HEK293 (cell line): ENCODE measurements at regions not wholly inside any gene's neighbourhood (a gene's known extent, or its start where the extent isn't known, plus 50 kb on each side); places are given as distances from the start of the nearest gene placed in this dataset.

Source experiments
- CTCF ChIA-PET: fragments of 350-600 bp; formaldehyde crosslinking; extraction: SDS; loops from one replicate; lab custom pipeline; 2021; ENCODE audit warnings: antibody characterized with exemption; lab: Yijun Ruan, JAX
- POLR2A ChIA-PET: fragments of 300-600 bp; formaldehyde crosslinking; extraction: SDS; loops from one replicate; lab custom pipeline; 2020; ENCODE audit warnings: antibody characterized with exemption, inconsistent platforms; lab: Yijun Ruan, JAX
- H3K27ac ChIP-seq: fragments of 200-500 bp; sonication (Bioruptor generic); 2 replicates; pipeline ENCODE4 v1.5.1; 2014; ENCODE audit warnings: low read depth, low read length, control low read depth, inconsistent platforms; ENCODE audit errors: extremely low read depth
- H3K36me3 ChIP-seq, 2 experiments: fragments of 200-500 bp in 1 of 2; sonication (Bioruptor generic) in 1 of 2; 1 replicate in 1 of 2; 2 replicates in 1 of 2; pipeline ENCODE4 v1.5.1; 2014 to 2017; ENCODE audit warnings: inconsistent platforms in 2 of 2, low read length in 2 of 2; ENCODE audit not compliant: control insufficient read depth in 2 of 2, insufficient read depth in 1 of 2
- H3K4me1 ChIP-seq: fragments of 200-500 bp; sonication (Bioruptor generic); 2 replicates; pipeline ENCODE4 v1.5.1; 2014; ENCODE audit warnings: mild to moderate bottlenecking, low read length, inconsistent platforms; ENCODE audit not compliant: control insufficient read depth, insufficient read depth
- H3K4me3 ChIP-seq: 2 replicates; pipeline ENCODE4 v1.5.1; 2011; ENCODE audit warnings: low read depth, mild to moderate bottlenecking, control low read depth, low read length, moderate library complexity
- H3K9me3 ChIP-seq: fragments of 200-500 bp; sonication (Bioruptor generic); 2 replicates; pipeline ENCODE4 v1.5.1; 2014; ENCODE audit warnings: low read depth, low read length, inconsistent platforms; ENCODE audit not compliant: control insufficient read depth, insufficient read depth
- BCL11B ChIP-seq: fragments of 450-650 bp; formaldehyde crosslinking; IDR thresholded peaks from 2 replicates; pipeline ENCODE4 v1.5.1; 2016; ENCODE audit warnings: low read depth, missing biosample characterization, missing genetic modification characterization
- CTCF ChIP-seq: fragments of 450-650 bp; formaldehyde crosslinking; IDR thresholded peaks from 2 replicates; pipeline ENCODE4 v1.5.1; 2016; ENCODE audit warnings: missing biosample characterization, missing genetic modification characterization
- HOXD13 ChIP-seq: sonication (generic); formaldehyde crosslinking; IDR thresholded peaks from 2 replicates; pipeline ENCODE4 v1.8.0; 2022; ENCODE audit warnings: missing genetic modification reagents, borderline replicate concordance
- YY1 ChIP-seq: fragments of 450-650 bp; formaldehyde crosslinking; IDR thresholded peaks from 2 replicates; pipeline ENCODE4 v1.5.1; 2018; ENCODE audit warnings: missing biosample characterization, missing genetic modification characterization
- ZBTB21 ChIP-seq: fragments of 450-650 bp; formaldehyde crosslinking; IDR thresholded peaks from 2 replicates; pipeline ENCODE4 v1.5.1; 2017; ENCODE audit warnings: missing biosample characterization, missing genetic modification characterization
- ZNF155 ChIP-seq: fragments of 450-650 bp; formaldehyde crosslinking; IDR thresholded peaks from 2 replicates; pipeline ENCODE4 v1.5.1; 2016; ENCODE audit warnings: missing biosample characterization, missing genetic modification characterization
- ZNF184 ChIP-seq: fragments of 450-650 bp; IDR thresholded peaks from 2 replicates; pipeline ENCODE4 v1.5.1; 2018; ENCODE audit warnings: missing biosample characterization, mild to moderate bottlenecking, missing genetic modification characterization
- ZNF223 ChIP-seq: fragments of 450-650 bp; formaldehyde crosslinking; IDR thresholded peaks from 2 replicates; pipeline ENCODE4 v1.5.1; 2016; ENCODE audit warnings: missing biosample characterization, missing genetic modification characterization
- ZNF23 ChIP-seq: fragments of 450-650 bp; formaldehyde crosslinking; IDR thresholded peaks from 2 replicates; pipeline ENCODE4 v1.5.1; 2016; ENCODE audit warnings: missing biosample characterization, missing genetic modification characterization, borderline replicate concordance
- ZNF311 ChIP-seq: fragments of 450-650 bp; formaldehyde crosslinking; IDR thresholded peaks from 2 replicates; pipeline ENCODE4 v1.5.1; 2017; ENCODE audit warnings: missing biosample characterization, missing genetic modification characterization, borderline replicate concordance
- ZNF626 ChIP-seq: fragments of 450-650 bp; sonication (Bioruptor Pico); formaldehyde crosslinking; IDR thresholded peaks from 2 replicates; pipeline ENCODE4 v1.5.1; 2018; ENCODE audit warnings: missing biosample characterization, missing genetic modification characterization, inconsistent platforms
- ZNF654 ChIP-seq: fragments of 450-650 bp; formaldehyde crosslinking; IDR thresholded peaks from 2 replicates; pipeline ENCODE4 v1.5.1; 2016; ENCODE audit warnings: low read depth, missing biosample characterization, missing genetic modification characterization
- ZNF670 ChIP-seq: fragments of 450-650 bp; formaldehyde crosslinking; IDR thresholded peaks from 2 replicates; pipeline ENCODE4 v1.5.1; 2016; ENCODE audit warnings: missing biosample characterization, missing genetic modification characterization, low read depth
- ZNF701 ChIP-seq: fragments of 450-650 bp; formaldehyde crosslinking; IDR thresholded peaks from 2 replicates; pipeline ENCODE4 v1.5.1; 2016; ENCODE audit warnings: missing biosample characterization, missing genetic modification characterization
- ZNF777 ChIP-seq: fragments of 450-650 bp; formaldehyde crosslinking; IDR thresholded peaks from 2 replicates; pipeline ENCODE4 v1.5.1; 2017; ENCODE audit warnings: missing biosample characterization, missing genetic modification characterization, borderline replicate concordance
- TF ChIP-seq, protein P1 (sequence below): fragments of 450-650 bp; formaldehyde crosslinking; IDR thresholded peaks from 2 replicates; pipeline ENCODE4 v1.5.1; 2016; ENCODE audit warnings: missing biosample characterization, missing genetic modification characterization
- TF ChIP-seq, protein P2 (sequence below): fragments of 450-650 bp; formaldehyde crosslinking; IDR thresholded peaks from 2 replicates; pipeline ENCODE4 v1.5.1; 2016; ENCODE audit warnings: missing biosample characterization, missing genetic modification characterization, borderline replicate concordance
- TF ChIP-seq, protein P3 (sequence below): fragments of 450-650 bp; formaldehyde crosslinking; IDR thresholded peaks from 2 replicates; pipeline ENCODE4 v1.5.1; 2016; ENCODE audit warnings: missing biosample characterization, missing genetic modification characterization

- TF ChIP-seq ZNF184 (tag by site-specific recombination), result no peak
- TF ChIP-seq ZNF777, result no peak
- no peak for TF ChIP-seq HOXD13 (CRISPR knock-in tag)
- no peak for TF ChIP-seq ZBTB21 (tag by site-specific recombination)
- no peak for TF ChIP-seq ZNF701
- no peak for TF ChIP-seq ZNF23 (tag by site-specific recombination)
These were observed 224.6 kb downstream of the ANAPC10 start (continued) for GRCh38 chr4:144873226-144873990.

DNA sequence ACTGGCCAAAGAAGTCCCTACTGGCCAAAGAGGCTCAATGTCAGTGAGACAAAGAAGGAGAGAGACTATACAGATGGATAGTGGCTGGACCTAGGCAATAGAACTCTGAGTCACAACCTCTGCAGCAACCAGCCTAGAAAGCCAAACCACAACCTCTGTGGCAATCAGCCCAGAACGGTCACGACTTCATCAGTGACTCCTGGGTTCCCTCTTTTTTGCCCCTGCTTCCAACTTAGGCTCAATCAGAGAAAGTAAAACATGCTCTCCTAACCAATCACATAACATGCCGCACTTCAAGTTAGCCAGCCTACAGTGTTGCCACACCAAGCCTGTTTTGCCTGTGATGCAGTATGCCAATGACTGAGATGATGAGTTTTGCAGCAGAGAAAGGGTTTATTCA, 203.4 kb downstream of the ANAPC10 start:
- Histone ChIP-seq H3K4me1 (no peaks in the 10 kb centered on the region), H3K27ac (no peak overlapping the region), H3K9me3 (no peaks in the 10 kb centered on the region), H3K4me3 (no peak overlapping the region), H3K36me3 (no peaks in the 10 kb centered on the region)
- CTCF ChIA-PET, result no interaction called here
- POLR2A ChIA-PET, result no interaction called here
- no peak for TF ChIP-seq CTCF

DNA sequence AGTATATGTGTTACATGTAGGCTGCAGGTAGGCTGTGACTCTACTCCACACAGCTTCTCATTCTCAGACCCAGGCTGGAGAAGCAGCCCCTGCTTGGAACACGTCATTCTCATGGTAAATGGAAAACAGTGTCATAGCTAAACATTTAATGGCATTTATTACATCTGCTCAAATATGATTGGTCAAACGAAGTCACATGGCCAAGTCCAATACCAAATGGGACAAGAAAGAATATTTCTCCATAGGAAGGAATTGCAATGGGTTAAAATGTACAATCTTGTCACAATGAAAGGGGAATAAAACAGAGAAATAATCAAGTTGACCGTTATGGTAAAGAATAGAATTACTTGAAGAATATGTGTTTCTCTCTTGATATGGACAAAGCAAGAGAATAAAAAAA, 198.6 kb downstream of the ANAPC10 start:
- TF ChIP-seq, protein P1, sequence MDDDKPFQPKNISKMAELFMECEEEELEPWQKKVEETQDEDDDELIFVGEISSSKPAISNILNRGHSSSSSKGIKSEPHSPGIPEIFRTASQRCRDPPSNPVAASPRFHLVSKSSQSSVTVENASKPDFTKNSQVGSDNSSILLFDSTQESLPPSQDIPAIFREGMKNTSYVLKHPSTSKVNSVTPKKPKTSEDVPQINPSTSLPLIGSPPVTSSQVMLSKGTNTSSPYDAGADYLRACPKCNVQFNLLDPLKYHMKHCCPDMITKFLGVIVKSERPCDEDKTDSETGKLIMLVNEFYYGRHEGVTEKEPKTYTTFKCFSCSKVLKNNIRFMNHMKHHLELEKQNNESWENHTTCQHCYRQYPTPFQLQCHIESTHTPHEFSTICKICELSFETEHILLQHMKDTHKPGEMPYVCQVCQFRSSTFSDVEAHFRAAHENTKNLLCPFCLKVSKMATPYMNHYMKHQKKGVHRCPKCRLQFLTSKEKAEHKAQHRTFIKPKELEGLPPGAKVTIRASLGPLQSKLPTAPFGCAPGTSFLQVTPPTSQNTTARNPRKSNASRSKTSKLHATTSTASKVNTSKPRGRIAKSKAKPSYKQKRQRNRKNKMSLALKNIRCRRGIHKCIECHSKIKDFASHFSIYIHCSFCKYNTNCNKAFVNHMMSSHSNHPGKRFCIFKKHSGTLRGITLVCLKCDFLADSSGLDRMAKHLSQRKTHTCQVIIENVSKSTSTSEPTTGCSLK, result no peak
- TF ChIP-seq, protein P2, sequence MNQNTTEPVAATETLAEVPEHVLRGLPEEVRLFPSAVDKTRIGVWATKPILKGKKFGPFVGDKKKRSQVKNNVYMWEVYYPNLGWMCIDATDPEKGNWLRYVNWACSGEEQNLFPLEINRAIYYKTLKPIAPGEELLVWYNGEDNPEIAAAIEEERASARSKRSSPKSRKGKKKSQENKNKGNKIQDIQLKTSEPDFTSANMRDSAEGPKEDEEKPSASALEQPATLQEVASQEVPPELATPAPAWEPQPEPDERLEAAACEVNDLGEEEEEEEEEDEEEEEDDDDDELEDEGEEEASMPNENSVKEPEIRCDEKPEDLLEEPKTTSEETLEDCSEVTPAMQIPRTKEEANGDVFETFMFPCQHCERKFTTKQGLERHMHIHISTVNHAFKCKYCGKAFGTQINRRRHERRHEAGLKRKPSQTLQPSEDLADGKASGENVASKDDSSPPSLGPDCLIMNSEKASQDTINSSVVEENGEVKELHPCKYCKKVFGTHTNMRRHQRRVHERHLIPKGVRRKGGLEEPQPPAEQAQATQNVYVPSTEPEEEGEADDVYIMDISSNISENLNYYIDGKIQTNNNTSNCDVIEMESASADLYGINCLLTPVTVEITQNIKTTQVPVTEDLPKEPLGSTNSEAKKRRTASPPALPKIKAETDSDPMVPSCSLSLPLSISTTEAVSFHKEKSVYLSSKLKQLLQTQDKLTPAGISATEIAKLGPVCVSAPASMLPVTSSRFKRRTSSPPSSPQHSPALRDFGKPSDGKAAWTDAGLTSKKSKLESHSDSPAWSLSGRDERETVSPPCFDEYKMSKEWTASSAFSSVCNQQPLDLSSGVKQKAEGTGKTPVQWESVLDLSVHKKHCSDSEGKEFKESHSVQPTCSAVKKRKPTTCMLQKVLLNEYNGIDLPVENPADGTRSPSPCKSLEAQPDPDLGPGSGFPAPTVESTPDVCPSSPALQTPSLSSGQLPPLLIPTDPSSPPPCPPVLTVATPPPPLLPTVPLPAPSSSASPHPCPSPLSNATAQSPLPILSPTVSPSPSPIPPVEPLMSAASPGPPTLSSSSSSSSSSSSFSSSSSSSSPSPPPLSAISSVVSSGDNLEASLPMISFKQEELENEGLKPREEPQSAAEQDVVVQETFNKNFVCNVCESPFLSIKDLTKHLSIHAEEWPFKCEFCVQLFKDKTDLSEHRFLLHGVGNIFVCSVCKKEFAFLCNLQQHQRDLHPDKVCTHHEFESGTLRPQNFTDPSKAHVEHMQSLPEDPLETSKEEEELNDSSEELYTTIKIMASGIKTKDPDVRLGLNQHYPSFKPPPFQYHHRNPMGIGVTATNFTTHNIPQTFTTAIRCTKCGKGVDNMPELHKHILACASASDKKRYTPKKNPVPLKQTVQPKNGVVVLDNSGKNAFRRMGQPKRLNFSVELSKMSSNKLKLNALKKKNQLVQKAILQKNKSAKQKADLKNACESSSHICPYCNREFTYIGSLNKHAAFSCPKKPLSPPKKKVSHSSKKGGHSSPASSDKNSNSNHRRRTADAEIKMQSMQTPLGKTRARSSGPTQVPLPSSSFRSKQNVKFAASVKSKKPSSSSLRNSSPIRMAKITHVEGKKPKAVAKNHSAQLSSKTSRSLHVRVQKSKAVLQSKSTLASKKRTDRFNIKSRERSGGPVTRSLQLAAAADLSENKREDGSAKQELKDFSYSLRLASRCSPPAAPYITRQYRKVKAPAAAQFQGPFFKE (tag by site-specific recombination), result no peak
- TF ChIP-seq ZNF155 (tag by site-specific recombination) (no peak), ZNF223 (no peak), ZNF670 (no peak), ZNF626 (tag by site-specific recombination) (no peak), ZNF777 (no peak), ZNF654 (tag by site-specific recombination) (no peak), ZNF311 (no peak), YY1 (tag by site-specific recombination) (no peak), BCL11B (no peak)
- TF ChIP-seq, protein P3, sequence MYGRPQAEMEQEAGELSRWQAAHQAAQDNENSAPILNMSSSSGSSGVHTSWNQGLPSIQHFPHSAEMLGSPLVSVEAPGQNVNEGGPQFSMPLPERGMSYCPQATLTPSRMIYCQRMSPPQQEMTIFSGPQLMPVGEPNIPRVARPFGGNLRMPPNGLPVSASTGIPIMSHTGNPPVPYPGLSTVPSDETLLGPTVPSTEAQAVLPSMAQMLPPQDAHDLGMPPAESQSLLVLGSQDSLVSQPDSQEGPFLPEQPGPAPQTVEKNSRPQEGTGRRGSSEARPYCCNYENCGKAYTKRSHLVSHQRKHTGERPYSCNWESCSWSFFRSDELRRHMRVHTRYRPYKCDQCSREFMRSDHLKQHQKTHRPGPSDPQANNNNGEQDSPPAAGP (tag by site-specific recombination), result no peak
- TF ChIP-seq, all 188 proteins: peak for 0
- Histone ChIP-seq H3K4me1 (no peaks in the 10 kb centered on the region), H3K4me3 (no peak overlapping the region), H3K36me3 (no peaks in the 10 kb centered on the region), H3K9me3 (no peaks in the 10 kb centered on the region), H3K27ac (no peak overlapping the region)
- ChIA-PET CTCF (interaction anchor here (0.6 to 0.9 kb wide), 2 partner anchors 43 to 1126 kb away, joined by 3 read pairs; no protein-coding TSS in a partner anchor), POLR2A (no interaction called here)
